ENCODE measurements at regions not wholly inside any gene's neighbourhood (a gene's known extent, or its start where the extent isn't known, plus 50 kb on each side); places are given as distances from the start of the nearest gene placed in this dataset.
A peak's percentile ranks its signal among the peaks of the same experiment; 100 is the strongest.

DNA sequence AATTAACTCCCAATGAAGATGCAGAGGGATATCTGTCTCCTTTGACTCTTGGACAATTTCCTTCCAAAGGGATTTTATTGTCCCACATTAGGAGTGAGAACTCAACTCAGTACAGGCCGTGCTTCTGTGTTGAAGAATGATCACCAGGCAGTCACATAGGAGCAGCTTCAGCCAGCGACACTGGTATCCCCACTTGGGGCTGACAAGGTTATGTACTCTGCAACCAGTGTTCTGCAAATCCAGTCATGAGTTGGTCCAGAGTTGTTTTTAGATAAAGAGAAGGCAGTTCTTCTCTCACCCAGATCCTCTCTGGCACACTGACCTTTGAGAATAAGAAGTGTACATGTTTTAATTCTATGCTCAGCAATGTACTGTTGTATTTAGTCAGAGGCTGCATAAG lies 415.8 kb downstream of the SETD4 start:
- Histone ChIP-seq H3K27me3 (ENCODE audit: insufficient read depth) (no peaks in the 10 kb centered on the region), H4K20me1 (ENCODE audit: insufficient read depth) (no peaks in the 10 kb centered on the region), H3K4me1 (ENCODE audit: control insufficient read depth in 1 of 2, insufficient read depth in 2 of 2, low read depth in 1 of 2, low read length in 1 of 2) (peaks cover 0 to 20% of the 10 kb centered on the region in 2 experiments; a peak in 2 of 4 replicates), H3K9ac (no peak overlapping the region), H3K9me2 (no peaks in the 10 kb centered on the region), H3K79me2 (ENCODE audit: insufficient read depth) (no peaks in the 10 kb centered on the region), H3F3A (replicated peaks; ENCODE audit: insufficient read depth) (peaks cover 8% of the 10 kb centered on the region), H3K27ac (ENCODE audit: low read depth in 2 of 2, low read length in 1 of 2) (no peak overlapping the region), H3K4me3 (ENCODE audit: low read depth in 2 of 2, low read length in 1 of 2) (no peak overlapping the region), H3K4me2 (no peak overlapping the region), H3K36me3 (replicated peaks in 1 of 2; ENCODE audit: control insufficient read depth in 1 of 2, insufficient read depth in 2 of 2, low read length in 1 of 2) (no peaks in the 10 kb centered on the region), H2AFZ (ENCODE audit: low read depth) (no peak overlapping the region), H3K9me3 (no peaks in the 10 kb centered on the region)
- 15% methylated on average over 2 of the region's 2 CpGs for WGBS (ENCODE audit: low lambda C conversion rate)
- no peak for DNase-seq
- ChIA-PET CTCF (no interaction called here), POLR2A (no interaction called here)
- TF ChIP-seq TCF12 (IDR thresholded peaks at IDR 0.05) (no peak), SIN3A (IDR thresholded peaks at IDR 0.05; ENCODE audit: borderline replicate concordance, low read depth, low read length) (no peak)

DNA sequence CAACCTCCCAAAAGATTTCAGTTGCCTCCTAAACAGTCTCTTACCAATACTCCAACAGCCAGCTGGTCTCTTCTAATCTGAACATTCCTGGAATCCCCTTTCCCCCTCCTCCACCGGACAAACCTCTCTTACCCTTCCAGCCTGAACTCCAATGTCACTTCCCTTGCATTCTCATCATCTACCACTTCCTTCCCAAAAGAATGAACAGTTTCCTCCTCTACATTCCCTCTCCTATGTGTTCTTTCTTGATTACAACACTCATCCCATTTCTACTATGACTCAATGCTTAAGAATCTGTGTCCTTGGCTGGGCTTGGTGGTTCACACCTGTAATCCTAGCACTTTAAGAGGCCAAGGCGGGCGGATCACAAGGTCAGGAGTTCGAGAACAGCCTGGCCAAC lies 417.1 kb downstream of the SETD4 start:
- Histone ChIP-seq H3K4me1 (ENCODE audit: control insufficient read depth in 1 of 2, insufficient read depth in 2 of 2, low read depth in 1 of 2, low read length in 1 of 2) (peaks cover 0 to 15% of the 10 kb centered on the region in 2 experiments; a peak in 2 of 4 replicates), H3K27ac (ENCODE audit: low read depth in 2 of 2, low read length in 1 of 2) (no peak overlapping the region), H2AFZ (ENCODE audit: low read depth) (no peak overlapping the region), H3K79me2 (ENCODE audit: insufficient read depth) (no peaks in the 10 kb centered on the region), H3K36me3 (replicated peaks in 1 of 2; ENCODE audit: control insufficient read depth in 1 of 2, insufficient read depth in 2 of 2, low read length in 1 of 2) (no peaks in the 10 kb centered on the region), H3K9ac (no peak overlapping the region), H3K4me2 (no peak overlapping the region), H3F3A (replicated peaks; ENCODE audit: insufficient read depth) (peaks cover 8% of the 10 kb centered on the region), H3K9me3 (no peaks in the 10 kb centered on the region), H3K4me3 (ENCODE audit: low read depth in 2 of 2, low read length in 1 of 2) (no peak overlapping the region), H4K20me1 (ENCODE audit: insufficient read depth) (no peaks in the 10 kb centered on the region), H3K27me3 (ENCODE audit: insufficient read depth) (no peaks in the 10 kb centered on the region), H3K9me2 (no peaks in the 10 kb centered on the region)
- POLR2A ChIA-PET = no interaction called here
- no peak for DNase-seq
- CTCF ChIA-PET = interaction anchor here (0.6 kb wide), 1 partner anchor 49 kb away, joined by 3 read pairs; no protein-coding TSS in a partner anchor
- TF ChIP-seq POLR2AphosphoS5 (IDR thresholded peaks at IDR 0.05; ENCODE audit: low read depth, low read length) (no peak), YY1 (IDR thresholded peaks at IDR 0.05; ENCODE audit: low read depth) (no peak)
- WGBS (ENCODE audit: low lambda C conversion rate) = 20% methylated on average over 4 of the region's 4 CpGs

DNA sequence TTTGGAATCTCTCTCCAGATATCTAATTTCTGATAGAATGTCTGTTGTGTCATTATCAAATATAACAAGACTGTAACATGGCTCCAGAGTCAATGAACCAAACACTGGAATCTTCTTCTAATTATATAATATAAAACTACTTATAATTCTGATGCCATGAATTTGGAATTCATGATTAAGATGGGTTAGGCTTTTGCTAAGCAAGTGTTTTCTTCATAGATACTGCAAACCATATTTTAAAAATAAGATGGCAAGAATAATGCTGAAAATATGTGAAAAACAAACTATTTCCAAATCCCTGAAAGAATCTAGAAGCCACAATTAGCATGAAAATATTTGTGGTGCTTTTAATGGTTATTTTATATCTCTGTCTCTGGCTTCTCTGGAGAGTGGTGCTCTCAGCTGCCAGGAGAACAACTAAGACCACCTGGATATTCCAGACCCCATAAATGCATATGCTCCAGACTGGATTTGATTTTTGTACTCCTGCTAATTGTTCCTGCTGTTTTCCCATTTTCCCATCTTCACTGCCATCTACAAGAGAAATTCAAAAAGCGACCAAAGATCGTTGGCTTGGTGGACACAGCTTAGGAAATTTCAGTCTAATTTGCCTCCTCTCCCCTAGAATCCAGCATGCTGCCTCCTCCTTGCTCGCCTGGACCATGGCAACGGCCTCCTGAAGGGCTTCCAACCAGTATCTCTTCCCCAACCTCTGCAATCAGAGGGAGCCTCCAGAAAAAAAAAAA lies 418.9 kb downstream of the SETD4 start:
- no peaks in the 10 kb centered on the region for H3K79me2 ChIP-seq (ENCODE audit: insufficient read depth)
- TF ChIP-seq, protein P1, sequence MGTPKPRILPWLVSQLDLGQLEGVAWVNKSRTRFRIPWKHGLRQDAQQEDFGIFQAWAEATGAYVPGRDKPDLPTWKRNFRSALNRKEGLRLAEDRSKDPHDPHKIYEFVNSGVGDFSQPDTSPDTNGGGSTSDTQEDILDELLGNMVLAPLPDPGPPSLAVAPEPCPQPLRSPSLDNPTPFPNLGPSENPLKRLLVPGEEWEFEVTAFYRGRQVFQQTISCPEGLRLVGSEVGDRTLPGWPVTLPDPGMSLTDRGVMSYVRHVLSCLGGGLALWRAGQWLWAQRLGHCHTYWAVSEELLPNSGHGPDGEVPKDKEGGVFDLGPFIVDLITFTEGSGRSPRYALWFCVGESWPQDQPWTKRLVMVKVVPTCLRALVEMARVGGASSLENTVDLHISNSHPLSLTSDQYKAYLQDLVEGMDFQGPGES (IDR thresholded peaks at IDR 0.05; ENCODE audit: low read depth, low read length) = no peak
- TF ChIP-seq YY1 (IDR thresholded peaks at IDR 0.05; ENCODE audit: low read depth) (no peak), FOXM1 (IDR thresholded peaks at IDR 0.05; ENCODE audit: low read depth) (0 out of 2 replicates have a peak, but pooled peaks have one; percentile 50), POLR2AphosphoS5 (IDR thresholded peaks at IDR 0.05; ENCODE audit: low read depth, low read length) (no peak), NFIC (IDR thresholded peaks at IDR 0.05; ENCODE audit: borderline replicate concordance) (peak; percentile 49; the same call in 1 of the 2 replicates), USF1 (IDR thresholded peaks at IDR 0.05; ENCODE audit: borderline replicate concordance, low read depth) (no peak), EZH2phosphoT487 (IDR thresholded peaks at IDR 0.05; ENCODE audit: borderline replicate concordance, low read depth) (no peak), ELF1 (IDR thresholded peaks at IDR 0.05) (no peak), TCF12 (IDR thresholded peaks at IDR 0.05) (peak; percentile 74), GABPA (IDR thresholded peaks at IDR 0.05; ENCODE audit: low read depth) (no peak), TAF1 (IDR thresholded peaks at IDR 0.05; ENCODE audit: borderline replicate concordance, low read depth, low read length) (no peak), FOSL2 (IDR thresholded peaks at IDR 0.05; ENCODE audit: borderline replicate concordance, low read depth) (0 out of 2 replicates have a peak, but pooled peaks have one; percentile 26), SMC3 (IDR thresholded peaks at IDR 0.05; ENCODE audit: low read depth, low read length) (no peak), EP300 (IDR thresholded peaks at IDR 0.05; ENCODE audit: borderline replicate concordance in 1 of 2, low read depth in 1 of 2, low read length in 1 of 2) (no peak; a peak in 1 of 4 replicates)
- TF ChIP-seq, protein P2, sequence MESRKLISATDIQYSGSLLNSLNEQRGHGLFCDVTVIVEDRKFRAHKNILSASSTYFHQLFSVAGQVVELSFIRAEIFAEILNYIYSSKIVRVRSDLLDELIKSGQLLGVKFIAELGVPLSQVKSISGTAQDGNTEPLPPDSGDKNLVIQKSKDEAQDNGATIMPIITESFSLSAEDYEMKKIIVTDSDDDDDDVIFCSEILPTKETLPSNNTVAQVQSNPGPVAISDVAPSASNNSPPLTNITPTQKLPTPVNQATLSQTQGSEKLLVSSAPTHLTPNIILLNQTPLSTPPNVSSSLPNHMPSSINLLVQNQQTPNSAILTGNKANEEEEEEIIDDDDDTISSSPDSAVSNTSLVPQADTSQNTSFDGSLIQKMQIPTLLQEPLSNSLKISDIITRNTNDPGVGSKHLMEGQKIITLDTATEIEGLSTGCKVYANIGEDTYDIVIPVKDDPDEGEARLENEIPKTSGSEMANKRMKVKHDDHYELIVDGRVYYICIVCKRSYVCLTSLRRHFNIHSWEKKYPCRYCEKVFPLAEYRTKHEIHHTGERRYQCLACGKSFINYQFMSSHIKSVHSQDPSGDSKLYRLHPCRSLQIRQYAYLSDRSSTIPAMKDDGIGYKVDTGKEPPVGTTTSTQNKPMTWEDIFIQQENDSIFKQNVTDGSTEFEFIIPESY (IDR thresholded peaks at IDR 0.05; ENCODE audit: borderline replicate concordance, low read depth) = no peak

More for the DNA sequence above, 418.9 kb downstream of the SETD4 start:
- Histone ChIP-seq H3K27ac (ENCODE audit: low read depth in 2 of 2, low read length in 1 of 2) (peak overlapping the region; percentile 53 to 58; a peak in 3 of 4 replicates), H3K4me1 (ENCODE audit: control insufficient read depth in 1 of 2, insufficient read depth in 2 of 2, low read depth in 1 of 2, low read length in 1 of 2) (peaks cover 0 to 28% of the 10 kb centered on the region in 2 experiments; a peak in 2 of 4 replicates), H3K9ac (no peak overlapping the region), H3K36me3 (replicated peaks in 1 of 2; ENCODE audit: control insufficient read depth in 1 of 2, insufficient read depth in 2 of 2, low read length in 1 of 2) (no peaks in the 10 kb centered on the region), H3K4me3 (ENCODE audit: low read depth in 2 of 2, low read length in 1 of 2) (no peak overlapping the region), H3F3A (replicated peaks; ENCODE audit: insufficient read depth) (peaks cover 8% of the 10 kb centered on the region), H3K4me2 (peak overlapping the region; percentile 45; the same call in 1 of the 2 replicates), H3K27me3 (ENCODE audit: insufficient read depth) (no peaks in the 10 kb centered on the region), H4K20me1 (ENCODE audit: insufficient read depth) (no peaks in the 10 kb centered on the region), H2AFZ (ENCODE audit: low read depth) (peak overlapping the region; percentile 23; the same call in 1 of the 2 replicates), H3K9me2 (no peaks in the 10 kb centered on the region), H3K9me3 (no peaks in the 10 kb centered on the region)
- no peak for DNase-seq
- WGBS (ENCODE audit: low lambda C conversion rate) = 12% methylated on average over 4 of the region's 4 CpGs
- ChIA-PET POLR2A (no interaction called here), CTCF (no interaction called here)

Measured in SK-N-SH (cell line).